ENCODE measurements at regions not wholly inside any gene's neighbourhood (a gene's known extent, or its start where the extent isn't known, plus 50 kb on each side); places are given as distances from the start of the nearest gene placed in this dataset.

- TF ChIP-seq CTCF (conservative IDR thresholded peaks at IDR 0.05; ENCODE audit: low read length) (no peak), EZH2phosphoT487 (IDR thresholded peaks at IDR 0.05; ENCODE audit: borderline replicate concordance) (no peak)
Measured at GRCh38 chr10:84015877-84016595, 123.3 kb upstream of the GHITM start.

Data from Loucy (cell line).